Loucy (cell line): ENCODE measurements at regions not wholly inside any gene's neighbourhood (a gene's known extent, or its start where the extent isn't known, plus 50 kb on each side); places are given as distances from the start of the nearest gene placed in this dataset.

Source experiments
- CTCF ChIP-seq: fragments of 200-600 bp; sonication (generic); conservative IDR thresholded peaks from 2 replicates; pipeline ENCODE4 v1.5.1; 2014; ENCODE audit warnings: mild to moderate bottlenecking, antibody characterized with exemption, low read length
- EZH2phosphoT487 ChIP-seq: fragments of 200-600 bp; IDR thresholded peaks from 2 replicates; pipeline ENCODE4 v1.6.1; 2018; ENCODE audit warnings: antibody characterized with exemption, mild to moderate bottlenecking, moderate library complexity, borderline replicate concordance

GRCh38 chr15:24766511-24767133 is 91.0 kb downstream of the NPAP1 start:
- no peak for TF ChIP-seq CTCF
- no peak for TF ChIP-seq EZH2phosphoT487
